Mesenchymal stem cell (in vitro differentiated cells and primary cell): ENCODE measurements at regions not wholly inside any gene's neighbourhood (a gene's known extent, or its start where the extent isn't known, plus 50 kb on each side); places are given as distances from the start of the nearest gene placed in this dataset.

Experiments used
- DNase-seq: peaks from one replicate; pipeline ENCODE4 v3.0.0-alpha.2; 2013
- H2AFZ ChIP-seq: one replicate; pipeline ENCODE4 v1.6.1; 2013; ENCODE audit warnings: low read depth, mild to moderate bottlenecking, control low read depth, inconsistent platforms, low read length, moderate library complexity
- H2AK5ac ChIP-seq: 2 replicates; pipeline ENCODE4 v1.6.1; 2013; ENCODE audit warnings: low read length, moderate library complexity, mild to moderate bottlenecking, inconsistent platforms; ENCODE audit not compliant: severe bottlenecking
- H2BK120ac ChIP-seq: one replicate; pipeline ENCODE4 v1.6.1; 2013; ENCODE audit warnings: low read depth, mild to moderate bottlenecking, inconsistent platforms, low read length, moderate library complexity
- H2BK12ac ChIP-seq, 2 experiments: one replicate each; pipeline ENCODE4 v1.6.1; 2013; ENCODE audit warnings: inconsistent platforms in 2 of 2, low read length in 2 of 2, mild to moderate bottlenecking in 2 of 2, moderate library complexity in 2 of 2, control low read depth in 1 of 2
- H2BK15ac ChIP-seq: one replicate; pipeline ENCODE4 v1.6.1; 2013; ENCODE audit warnings: mild to moderate bottlenecking, low read depth, inconsistent platforms; ENCODE audit not compliant: poor library complexity, severe bottlenecking
- H2BK5ac ChIP-seq: 2 replicates; pipeline ENCODE4 v1.6.1; 2013; ENCODE audit warnings: low read depth, mild to moderate bottlenecking, low read length, control low read depth, inconsistent platforms; ENCODE audit not compliant: poor library complexity, severe bottlenecking
- H3K14ac ChIP-seq, 2 experiments: one replicate each; pipeline ENCODE4 v1.6.1; 2013; ENCODE audit warnings: inconsistent platforms in 2 of 2, low read length in 2 of 2, control low read depth in 1 of 2, mild to moderate bottlenecking in 1 of 2, moderate library complexity in 1 of 2
- H3K18ac ChIP-seq, 2 experiments: one replicate each; pipeline ENCODE4 v1.6.1; 2013; ENCODE audit warnings: inconsistent platforms in 2 of 2, low read length in 2 of 2, control low read depth in 1 of 2, low read depth in 1 of 2, mild to moderate bottlenecking in 1 of 2
- H3K23ac ChIP-seq, 2 experiments: one replicate each; pipeline ENCODE4 v1.6.1; 2013; ENCODE audit warnings: inconsistent platforms in 2 of 2, low read length in 2 of 2, mild to moderate bottlenecking in 2 of 2, moderate library complexity in 2 of 2, control low read depth in 1 of 2
- H3K27ac ChIP-seq: 2 replicates; pipeline ENCODE4 v1.5.1; 2013; ENCODE audit warnings: mild to moderate bottlenecking, moderate library complexity, low read length, control low read depth, inconsistent platforms; ENCODE audit not compliant: poor library complexity, severe bottlenecking
- H3K27me3 ChIP-seq, 2 experiments: 2 replicates each; pipeline versions ENCODE4 v1.6.1 to v1.7.0; 2013; ENCODE audit warnings: low read length in 2 of 2, mild to moderate bottlenecking in 2 of 2, moderate library complexity in 2 of 2, control low read depth in 1 of 2, inconsistent platforms in 1 of 2; ENCODE audit not compliant: control insufficient read depth in 1 of 2, insufficient read depth in 1 of 2
- H3K36me3 ChIP-seq, 2 experiments: 2 replicates each; pipeline versions ENCODE4 v1.6.1 to v1.7.0; 2013; ENCODE audit warnings: low read length in 2 of 2, control low read depth in 1 of 2, inconsistent platforms in 1 of 2, low read depth in 1 of 2, mild to moderate bottlenecking in 1 of 2; ENCODE audit not compliant: insufficient read depth in 2 of 2, control insufficient read depth in 1 of 2
- H3K4ac ChIP-seq, 2 experiments: one replicate each; pipeline ENCODE4 v1.6.1; 2013; ENCODE audit warnings: inconsistent platforms in 2 of 2, low read length in 2 of 2, mild to moderate bottlenecking in 2 of 2, moderate library complexity in 2 of 2, control low read depth in 1 of 2, low read depth in 1 of 2
- H3K4me1 ChIP-seq: 2 replicates; pipeline ENCODE4 v1.6.1; 2013; ENCODE audit warnings: low read depth, low read length, control low read depth; ENCODE audit not compliant: control insufficient read depth, insufficient read depth
- H3K4me2 ChIP-seq: 2 replicates; pipeline ENCODE4 v1.6.1; 2013; ENCODE audit warnings: low read length, mild to moderate bottlenecking, inconsistent platforms; ENCODE audit not compliant: poor library complexity, severe bottlenecking
- H3K4me3 ChIP-seq, 2 experiments: 2 replicates each; pipeline versions ENCODE4 v1.5.1 to v1.7.0; 2013; ENCODE audit warnings: low read length in 2 of 2, mild to moderate bottlenecking in 2 of 2, control low read depth in 1 of 2, low read depth in 1 of 2; ENCODE audit not compliant: insufficient read depth in 1 of 2
- H3K79me1 ChIP-seq: replicated peaks from 2 replicates; pipeline ENCODE4 v1.6.1; 2013; ENCODE audit warnings: mild to moderate bottlenecking, control low read depth, low read length, inconsistent platforms; ENCODE audit not compliant: poor library complexity, severe bottlenecking
- H3K9ac ChIP-seq: 2 replicates; pipeline ENCODE4 v1.7.0; 2013; ENCODE audit warnings: mild to moderate bottlenecking, low read length, moderate library complexity
- H3K9me3 ChIP-seq: 2 replicates; pipeline ENCODE4 v1.7.0; 2013; ENCODE audit warnings: mild to moderate bottlenecking, low read length; ENCODE audit not compliant: control insufficient read depth
- H4K8ac ChIP-seq: one replicate; pipeline ENCODE4 v1.6.1; 2013; ENCODE audit warnings: inconsistent platforms, mild to moderate bottlenecking, low read length, moderate library complexity
- H4K91ac ChIP-seq: one replicate; pipeline ENCODE4 v1.6.1; 2013; ENCODE audit warnings: mild to moderate bottlenecking, low read length, inconsistent platforms
- WGBS: methylation state at CpG from one replicate; pipeline ENCODE4 v1.1.7; 2013; ENCODE audit warnings: mixed read lengths; 5-methylcytosine and 5-hydroxymethylcytosine counted together

DNA sequence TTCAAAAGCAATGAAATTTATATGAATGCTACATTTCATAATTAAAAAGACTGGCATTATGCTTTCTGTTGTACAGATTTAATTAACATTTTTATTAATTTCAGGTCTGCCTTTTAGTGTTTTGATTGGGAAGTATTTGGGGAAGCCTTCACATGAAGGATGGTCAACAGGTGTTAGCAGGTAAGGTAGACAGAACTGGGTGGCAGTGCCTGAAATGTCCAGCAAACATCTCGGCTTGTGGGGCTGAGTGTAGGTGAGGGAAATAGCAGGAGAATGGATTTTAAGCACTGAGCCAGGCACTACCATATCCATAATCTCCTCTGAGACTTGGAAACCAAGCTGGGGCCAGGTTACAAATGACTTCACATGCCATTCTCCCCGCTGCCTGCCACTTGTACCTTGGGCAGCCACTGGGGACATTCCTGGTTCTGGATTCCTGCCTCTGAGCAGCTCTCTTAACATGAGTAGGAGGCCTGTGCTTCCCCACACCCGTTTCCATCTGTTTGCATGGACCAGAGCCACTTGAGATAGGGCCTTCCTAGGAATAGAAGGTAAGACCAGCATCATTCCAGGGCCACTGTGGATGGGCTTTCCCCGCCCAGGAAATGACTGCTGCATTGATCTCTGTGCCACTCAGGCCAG, 125.9 kb upstream of the HES1 start:
- no peak overlapping the region for H3K23ac ChIP-seq
- H2BK5ac ChIP-seq: no peak overlapping the region
- WGBS: 67% methylated on average over 4 of the region's 4 CpGs
- no peaks in the 10 kb centered on the region for H3K9me3 ChIP-seq
- H3K36me3 ChIP-seq: no peaks in the 10 kb centered on the region
- no peaks in the 10 kb centered on the region for H3K79me1 ChIP-seq
- no peak for DNase-seq
- H2BK12ac ChIP-seq: peak overlapping the region in 1 of 2 experiments; percentile 52
- peaks cover 9 to 76% of the 10 kb centered on the region in 2 experiments for H3K27me3 ChIP-seq
- H3K4ac ChIP-seq: peak overlapping the region in 1 of 2 experiments; percentile 37
- no peak overlapping the region for H2AK5ac ChIP-seq
- no peak overlapping the region for H2BK120ac ChIP-seq
- no peak overlapping the region for H3K27ac ChIP-seq
- no peak overlapping the region for H3K4me2 ChIP-seq
- no peak overlapping the region for H3K14ac ChIP-seq
- peak overlapping the region; percentile 18 for H2BK15ac ChIP-seq
- H3K4me3 ChIP-seq: no peak overlapping the region
- no peak overlapping the region for H4K8ac ChIP-seq
- H3K4me1 ChIP-seq: peaks cover 1% of the 10 kb centered on the region
- peak overlapping the region in 1 of 2 experiments; percentile 19 for H3K18ac ChIP-seq
- no peak overlapping the region for H3K9ac ChIP-seq
- H4K91ac ChIP-seq: no peak overlapping the region
- H2AFZ ChIP-seq: no peak overlapping the region

DNA sequence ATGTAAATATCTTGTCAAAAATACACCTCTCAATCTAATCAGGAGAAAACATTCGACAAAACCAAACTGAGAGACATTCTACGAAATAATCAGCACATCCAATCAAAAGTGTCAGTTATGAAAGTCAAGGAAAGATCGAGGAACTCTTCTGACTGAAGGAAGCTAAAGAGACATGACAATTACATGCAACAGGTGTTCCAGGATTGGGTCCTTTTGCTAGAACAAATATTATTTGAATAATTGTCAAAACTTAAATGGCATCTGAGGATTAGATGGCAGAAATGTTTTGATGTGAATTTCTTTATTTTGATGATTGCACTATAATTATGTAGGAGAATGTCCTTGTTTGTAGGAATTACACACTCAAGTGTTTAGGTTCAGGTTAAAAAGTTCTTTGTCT, 124.1 kb upstream of the HES1 start:
- H2AK5ac ChIP-seq: no peak overlapping the region
- H3K23ac ChIP-seq: no peak overlapping the region
- no peaks in the 10 kb centered on the region for H3K9me3 ChIP-seq
- H4K8ac ChIP-seq: no peak overlapping the region
- H3K4ac ChIP-seq: no peak overlapping the region
- 100% methylated on average over 3 of the region's 3 CpGs for WGBS
- H2BK5ac ChIP-seq: no peak overlapping the region
- peaks cover 9 to 84% of the 10 kb centered on the region in 2 experiments for H3K27me3 ChIP-seq
- no peak overlapping the region for H4K91ac ChIP-seq
- no peak overlapping the region for H2AFZ ChIP-seq
- H2BK120ac ChIP-seq: no peak overlapping the region
- H3K14ac ChIP-seq: no peak overlapping the region
- no peak overlapping the region for H2BK15ac ChIP-seq
- peaks cover 1% of the 10 kb centered on the region for H3K4me1 ChIP-seq
- no peaks in the 10 kb centered on the region for H3K36me3 ChIP-seq
- no peak for DNase-seq
- H3K4me3 ChIP-seq: no peak overlapping the region
- H3K9ac ChIP-seq: no peak overlapping the region
- H2BK12ac ChIP-seq: no peak overlapping the region
- H3K79me1 ChIP-seq: no peaks in the 10 kb centered on the region
- no peak overlapping the region for H3K4me2 ChIP-seq
- H3K18ac ChIP-seq: no peak overlapping the region
- H3K27ac ChIP-seq: no peak overlapping the region

- Histone ChIP-seq H4K8ac (no peak overlapping the region), H3K18ac (no peak overlapping the region), H2BK5ac (no peak overlapping the region), H3K27me3 (peaks cover 9 to 72% of the 10 kb centered on the region in 2 experiments), H3K36me3 (no peaks in the 10 kb centered on the region), H2AK5ac (no peak overlapping the region), H3K4me3 (no peak overlapping the region), H3K4me2 (no peak overlapping the region), H2BK12ac (no peak overlapping the region), H3K4me1 (peaks cover 1% of the 10 kb centered on the region), H3K9ac (no peak overlapping the region), H3K9me3 (no peaks in the 10 kb centered on the region), H2AFZ (no peak overlapping the region), H3K4ac (no peak overlapping the region), H4K91ac (no peak overlapping the region), H3K23ac (no peak overlapping the region), H3K79me1 (no peaks in the 10 kb centered on the region), H2BK120ac (no peak overlapping the region), H2BK15ac (no peak overlapping the region), H3K14ac (no peak overlapping the region), H3K27ac (no peak overlapping the region)
- WGBS: 94% methylated on average over 4 of the region's 4 CpGs
- DNase-seq: no peak
Observed at GRCh38 chr3:194013928-194014327, 122.0 kb upstream of the HES1 start.

- no peak overlapping the region for H3K9ac ChIP-seq
Observed at GRCh38 chr3:194014756-194015155, 121.2 kb upstream of the HES1 start.

More at GRCh38 chr3:194014756-194015155, 121.2 kb upstream of the HES1 start:
- DNase-seq: no peak
- Histone ChIP-seq H3K4me2 (no peak overlapping the region), H2AK5ac (no peak overlapping the region), H2BK15ac (no peak overlapping the region), H3K9me3 (no peaks in the 10 kb centered on the region), H4K91ac (no peak overlapping the region), H3K27me3 (peaks cover 9 to 68% of the 10 kb centered on the region in 2 experiments), H3K14ac (no peak overlapping the region), H2AFZ (no peak overlapping the region), H2BK120ac (no peak overlapping the region), H4K8ac (no peak overlapping the region), H3K79me1 (no peaks in the 10 kb centered on the region), H2BK12ac (no peak overlapping the region), H3K36me3 (no peaks in the 10 kb centered on the region), H3K4me1 (peaks cover 1% of the 10 kb centered on the region), H3K4me3 (no peak overlapping the region), H3K4ac (no peak overlapping the region), H3K18ac (no peak overlapping the region), H3K23ac (no peak overlapping the region), H2BK5ac (no peak overlapping the region), H3K27ac (no peak overlapping the region)
- 90% methylated on average over 4 of the region's 4 CpGs for WGBS
